GM19463 (cell line): ENCODE measurements at regions not wholly inside any gene's neighbourhood (a gene's known extent, or its start where the extent isn't known, plus 50 kb on each side); places are given as distances from the start of the nearest gene placed in this dataset.

ENCODE experiments used
- ATAC-seq: cut with Tn5 transposase; IDR thresholded peaks from one replicate; pipeline ENCODE4 v1.9.1; 2021; ENCODE audit warnings: mild to moderate bottlenecking, moderate library complexity; ENCODE audit not compliant: unreplicated experiment

GRCh38 chr5:118778941-118779340, 209.4 kb downstream of the DTWD2 start:
- no peak for ATAC-seq

- ATAC-seq = no peak
These were observed 211.1 kb downstream of the DTWD2 start for GRCh38 chr5:118777189-118777736.

- peak; percentile 64 for ATAC-seq
These were observed 211.6 kb downstream of the DTWD2 start for GRCh38 chr5:118776755-118777154.

GRCh38 chr5:118775790-118776499, 212.4 kb downstream of the DTWD2 start:
- peak; percentile 42 for ATAC-seq

GRCh38 chr5:118768607-118769175, 219.7 kb downstream of the DTWD2 start:
- ATAC-seq = no peak

- no peak for ATAC-seq
These were observed 226.1 kb downstream of the DTWD2 start for GRCh38 chr5:118762291-118762690.

- ATAC-seq = no peak
These were observed 226.5 kb downstream of the DTWD2 start for GRCh38 chr5:118761814-118762213.

GRCh38 chr5:118752969-118753368, 235.4 kb downstream of the DTWD2 start:
- ATAC-seq = no peak

GRCh38 chr5:118736396-118736795, 252.0 kb downstream of the DTWD2 start:
- no peak for ATAC-seq

GRCh38 chr5:118733394-118733793, 255.0 kb downstream of the DTWD2 start:
- no peak for ATAC-seq

- no peak for ATAC-seq
These were observed 260.2 kb downstream of the DTWD2 start for GRCh38 chr5:118728191-118728590.

GRCh38 chr5:118726891-118727290, 261.5 kb downstream of the DTWD2 start:
- no peak for ATAC-seq

- peak; percentile 78 for ATAC-seq
These were observed 265.4 kb downstream of the DTWD2 start for GRCh38 chr5:118723021-118723338.

GRCh38 chr5:118722122-118723020, 266.0 kb downstream of the DTWD2 start:
- peak; percentile 66 for ATAC-seq

- no peak for ATAC-seq
These were observed 276.6 kb downstream of the DTWD2 start for GRCh38 chr5:118711727-118712126.

- no peak for ATAC-seq
These were observed 282.2 kb downstream of the DTWD2 start for GRCh38 chr5:118705959-118706667.

GRCh38 chr5:118703241-118703640, 285.1 kb downstream of the DTWD2 start:
- ATAC-seq = no peak

- ATAC-seq = no peak
These were observed 286.6 kb downstream of the DTWD2 start for GRCh38 chr5:118701791-118702190.

GRCh38 chr5:118700510-118700909, 287.8 kb downstream of the DTWD2 start:
- no peak for ATAC-seq

GRCh38 chr5:118698774-118699173, 289.6 kb downstream of the DTWD2 start:
- peak; percentile 55 for ATAC-seq

- ATAC-seq = no peak
These were observed 292.3 kb downstream of the DTWD2 start for GRCh38 chr5:118696076-118696475.
